A549 (cell line): ENCODE measurements at regions not wholly inside any gene's neighbourhood (a gene's known extent, or its start where the extent isn't known, plus 50 kb on each side); places are given as distances from the start of the nearest gene placed in this dataset.

Source experiments
- BHLHE40 ChIP-seq: IDR thresholded peaks from 2 replicates; pipeline ENCODE4 v1.6.1; 2012; ENCODE audit warnings: low read depth, low read length, inconsistent platforms
- CTCF ChIP-seq: fragments of >200 bp; sonication (Bioruptor Twin); formaldehyde crosslinking; IDR thresholded peaks from 3 replicates; pipeline ENCODE4 v1.5.1; 2016
- EP300 ChIP-seq, 2 experiments: fragments of >200 bp; sonication (Bioruptor Twin); formaldehyde crosslinking; IDR thresholded peaks; 2 replicates in 1 of 2; 3 replicates in 1 of 2; pipeline ENCODE4 v1.6.1; 2016 to 2017
- ESRRA ChIP-seq: fragments of 150-350 bp; IDR thresholded peaks from 2 replicates; pipeline ENCODE4 v1.6.1; 2014; ENCODE audit warnings: mild to moderate bottlenecking, low read length, borderline replicate concordance
- FOSL2 ChIP-seq, 2 experiments: fragments of 450-650 bp in 1 of 2; fragments of >200 bp in 1 of 2; sonication (Bioruptor Twin) in 1 of 2; formaldehyde crosslinking; IDR thresholded peaks; 2 replicates each; pipeline versions ENCODE4 v1.5.0 to v1.6.1; 2016 to 2020; ENCODE audit warnings: mild to moderate bottlenecking in 1 of 2, moderate library complexity in 1 of 2
- JUNB ChIP-seq: fragments of >200 bp; sonication (Bioruptor Twin); formaldehyde crosslinking; IDR thresholded peaks from 2 replicates; pipeline ENCODE4 v1.6.1; 2016
- KDM5A ChIP-seq: fragments of 200-600 bp; sonication (generic); IDR thresholded peaks from 2 replicates; pipeline ENCODE4 v1.6.1; 2016; ENCODE audit warnings: antibody characterized with exemption, mild to moderate bottlenecking
- MAZ ChIP-seq: fragments of 150-350 bp; IDR thresholded peaks from 2 replicates; pipeline ENCODE4 v1.6.1; 2014; ENCODE audit warnings: antibody characterized with exemption, low read depth, low read length, borderline replicate concordance
- PBX3 ChIP-seq: IDR thresholded peaks from 2 replicates; pipeline ENCODE4 v1.6.1; 2012
- POLR2A ChIP-seq: IDR thresholded peaks from 2 replicates; pipeline ENCODE4 v1.6.1; 2012; ENCODE audit warnings: mild to moderate bottlenecking, low read length
- RAD21 ChIP-seq, 2 experiments: fragments of >200 bp in 1 of 2; sonication (Bioruptor Twin) in 1 of 2; formaldehyde crosslinking in 1 of 2; IDR thresholded peaks in 1 of 2; conservative IDR thresholded peaks in 1 of 2; 2 replicates in 1 of 2; 3 replicates in 1 of 2; pipeline ENCODE4 v1.6.1; 2012 to 2018; ENCODE audit warnings: inconsistent platforms in 1 of 2
- REST ChIP-seq: fragments of 200-600 bp; sonication (generic); IDR thresholded peaks from 2 replicates; pipeline ENCODE4 v1.6.1; 2016; ENCODE audit warnings: antibody characterized with exemption, mild to moderate bottlenecking, moderate library complexity
- ZSCAN20 ChIP-seq: fragments of 250-450 bp; sonication (Bioruptor Pico); IDR thresholded peaks from 2 replicates; pipeline ENCODE4 v1.8.0; 2022; ENCODE audit warnings: mild to moderate bottlenecking, moderate library complexity

GRCh38 chr1:70895531-70895930 lies 152.1 kb downstream of the PTGER3 start:
- TF ChIP-seq CTCF: no peak
- TF ChIP-seq MAZ: no peak
- no peak for TF ChIP-seq REST
- no peak for TF ChIP-seq ZSCAN20
- no peak for TF ChIP-seq BHLHE40
- TF ChIP-seq POLR2A: no peak
- no peak for TF ChIP-seq RAD21 (conservative IDR thresholded peaks at IDR 0.05 in 1 of 2, IDR thresholded peaks at IDR 0.05 in 1 of 2)
- no peak for TF ChIP-seq KDM5A
- no peak for TF ChIP-seq FOSL2 (IDR thresholded peaks at IDR 0.05)
- TF ChIP-seq FOSL2 (CRISPR knock-in tag; IDR thresholded peaks at IDR 0.05): no peak
- no peak for TF ChIP-seq PBX3
- no peak for TF ChIP-seq JUNB
- no peak for TF ChIP-seq EP300 (IDR thresholded peaks at IDR 0.05)
- no peak for TF ChIP-seq ESRRA
